SK-N-SH (cell line): ENCODE measurements at regions not wholly inside any gene's neighbourhood (a gene's known extent, or its start where the extent isn't known, plus 50 kb on each side); places are given as distances from the start of the nearest gene placed in this dataset.

ENCODE experiments used
- CTCF ChIA-PET: fragments of 300-600, 350-600 bp; formaldehyde crosslinking; extraction: SDS; loops from one replicate; lab custom pipeline; 2021; lab: Yijun Ruan, JAX
- POLR2A ChIA-PET: fragments of 350-600 bp; sonication (Branson Sonifier 250); formaldehyde crosslinking; extraction: SDS; loops from one replicate; lab custom pipeline; 2020; ENCODE audit warnings: antibody characterized with exemption, inconsistent platforms; lab: Yijun Ruan, JAX
- DNase-seq: peaks from one replicate; pipeline ENCODE4 v3.0.0; 2012
- H2AFZ ChIP-seq: fragments of 200-600 bp; sonication (generic); 2 replicates; pipeline ENCODE4 v1.8.1; 2016; ENCODE audit warnings: antibody characterized with exemption, mild to moderate bottlenecking, low read depth
- H3F3A ChIP-seq: fragments of 200-600 bp; sonication (generic); replicated peaks from 2 replicates; pipeline ENCODE3; 2016; ENCODE audit warnings: antibody characterized with exemption, mild to moderate bottlenecking; ENCODE audit not compliant: insufficient read depth
- H3K27ac ChIP-seq, 2 experiments: fragments of 200-500 bp in 1 of 2; fragments of 200-600 bp in 1 of 2; sonication (Bioruptor generic) in 1 of 2; sonication (generic), shearing (Covaris generic) in 1 of 2; 2 replicates each; pipeline versions ENCODE4 v1.5.1 to v1.6.1; 2014 to 2016; ENCODE audit warnings: low read depth in 2 of 2, inconsistent platforms in 1 of 2, low read length in 1 of 2, mild to moderate bottlenecking in 1 of 2, mixed read lengths in 1 of 2
- H3K27me3 ChIP-seq: fragments of 200-600 bp; sonication (generic), shearing (Covaris generic); 2 replicates; pipeline ENCODE4 v1.6.1; 2016; ENCODE audit warnings: mixed run types; ENCODE audit not compliant: insufficient read depth
- H3K36me3 ChIP-seq, 2 experiments: fragments of 200-500 bp in 1 of 2; fragments of 200-600 bp in 1 of 2; sonication (Bioruptor generic) in 1 of 2; sonication (generic) in 1 of 2; replicated peaks in 1 of 2; 2 replicates each; pipeline versions ENCODE3 to v1.5.1; 2014 to 2016; ENCODE audit warnings: low read length in 1 of 2, mild to moderate bottlenecking in 1 of 2; ENCODE audit not compliant: insufficient read depth in 2 of 2, control insufficient read depth in 1 of 2
- H3K4me1 ChIP-seq, 2 experiments: fragments of 200-500 bp in 1 of 2; fragments of 200-600 bp in 1 of 2; sonication (Bioruptor generic) in 1 of 2; sonication (generic), shearing (Covaris generic) in 1 of 2; 2 replicates each; pipeline versions ENCODE4 v1.5.1 to v1.6.1; 2014 to 2016; ENCODE audit warnings: low read depth in 1 of 2, low read length in 1 of 2, mixed run types in 1 of 2; ENCODE audit not compliant: insufficient read depth in 2 of 2, control insufficient read depth in 1 of 2
- H3K4me2 ChIP-seq: fragments of 200-600 bp; sonication (generic), shearing (Covaris generic); 2 replicates; pipeline ENCODE4 v1.6.1; 2017; ENCODE audit warnings: mixed run types
- H3K4me3 ChIP-seq, 2 experiments: fragments of 200-500 bp in 1 of 2; fragments of 200-600 bp in 1 of 2; sonication (Bioruptor generic) in 1 of 2; sonication (generic), shearing (Covaris generic) in 1 of 2; 2 replicates each; pipeline versions ENCODE4 v1.5.1 to v1.8.1; 2014 to 2016; ENCODE audit warnings: low read depth in 2 of 2, inconsistent platforms in 1 of 2, low read length in 1 of 2, mild to moderate bottlenecking in 1 of 2, mixed read lengths in 1 of 2, moderate library complexity in 1 of 2
- H3K79me2 ChIP-seq: fragments of 200-600 bp; sonication (generic); 2 replicates; pipeline ENCODE4 v1.8.1; 2017; ENCODE audit warnings: mild to moderate bottlenecking; ENCODE audit not compliant: insufficient read depth
- H3K9ac ChIP-seq: fragments of 200-600 bp; sonication (generic); 2 replicates; pipeline ENCODE4 v1.6.1; 2017; ENCODE audit warnings: mixed run types
- H3K9me2 ChIP-seq: fragments of 200-600 bp; sonication (generic); 2 replicates; pipeline ENCODE4 v1.6.1; 2017; ENCODE audit warnings: mixed run types
- H3K9me3 ChIP-seq: fragments of 200-600 bp; sonication (generic); 2 replicates; pipeline ENCODE4 v1.6.1; 2017; ENCODE audit warnings: mixed run types, mild to moderate bottlenecking, moderate library complexity
- H4K20me1 ChIP-seq: fragments of 200-600 bp; sonication (generic); 2 replicates; pipeline ENCODE4 v1.6.1; 2017; ENCODE audit warnings: mild to moderate bottlenecking, mixed run types; ENCODE audit not compliant: insufficient read depth
- CHD2 ChIP-seq: fragments of 150-350 bp; IDR thresholded peaks from 2 replicates; pipeline ENCODE4 v1.6.1; 2018; ENCODE audit warnings: low read length; ENCODE audit not compliant: partially characterized antibody
- ELF1 ChIP-seq: IDR thresholded peaks from 2 replicates; pipeline ENCODE4 v1.4.0; 2012
- EZH2phosphoT487 ChIP-seq: fragments of 200-600 bp; sonication (generic); IDR thresholded peaks from 2 replicates; pipeline ENCODE4 v1.6.1; 2017; ENCODE audit warnings: low read depth, mixed run types, mild to moderate bottlenecking, antibody characterized with exemption, moderate library complexity, borderline replicate concordance
- FOXM1 ChIP-seq: IDR thresholded peaks from 2 replicates; pipeline ENCODE4 v1.4.0; 2012; ENCODE audit warnings: low read depth, mild to moderate bottlenecking
- IRF3 ChIP-seq: fragments of 150-350 bp; IDR thresholded peaks from 2 replicates; pipeline ENCODE4 v1.6.1; 2016; ENCODE audit warnings: mild to moderate bottlenecking, low read depth, low read length
- NRF1 ChIP-seq: IDR thresholded peaks from 2 replicates; pipeline ENCODE4 v1.6.1; 2012; ENCODE audit warnings: low read depth, mild to moderate bottlenecking, low read length
- PBX3 ChIP-seq: IDR thresholded peaks from 2 replicates; pipeline ENCODE4; 2012
- POLR2AphosphoS5 ChIP-seq: IDR thresholded peaks from 2 replicates; pipeline ENCODE4 v1.6.1; 2012; ENCODE audit warnings: low read depth, low read length
- REST ChIP-seq: IDR thresholded peaks from 2 replicates; pipeline ENCODE4 v1.6.1; 2012; ENCODE audit warnings: mild to moderate bottlenecking, low read depth, low read length, moderate library complexity
- RXRA ChIP-seq: IDR thresholded peaks from 2 replicates; pipeline ENCODE4 v1.4.0; 2012; ENCODE audit warnings: low read depth, mild to moderate bottlenecking, borderline replicate concordance
- TCF12 ChIP-seq: IDR thresholded peaks from 2 replicates; pipeline ENCODE4 v1.4.0; 2012
- TEAD4 ChIP-seq: IDR thresholded peaks from 2 replicates; pipeline ENCODE4 v1.4.0; 2012; ENCODE audit warnings: mild to moderate bottlenecking, borderline replicate concordance; ENCODE audit not compliant: insufficient read depth
- YY1 ChIP-seq: IDR thresholded peaks from 2 replicates; pipeline ENCODE4 v1.4.0; 2012; ENCODE audit warnings: low read depth, mild to moderate bottlenecking
- WGBS: methylation state at CpG from one replicate; pipeline ENCODE4 v1.1.6; 2017; ENCODE audit warnings: low lambda C conversion rate; 5-methylcytosine and 5-hydroxymethylcytosine counted together
- TF ChIP-seq, protein P1 (sequence below): IDR thresholded peaks from 2 replicates; pipeline ENCODE4 v1.4.0; 2012; ENCODE audit warnings: low read depth

DNA sequence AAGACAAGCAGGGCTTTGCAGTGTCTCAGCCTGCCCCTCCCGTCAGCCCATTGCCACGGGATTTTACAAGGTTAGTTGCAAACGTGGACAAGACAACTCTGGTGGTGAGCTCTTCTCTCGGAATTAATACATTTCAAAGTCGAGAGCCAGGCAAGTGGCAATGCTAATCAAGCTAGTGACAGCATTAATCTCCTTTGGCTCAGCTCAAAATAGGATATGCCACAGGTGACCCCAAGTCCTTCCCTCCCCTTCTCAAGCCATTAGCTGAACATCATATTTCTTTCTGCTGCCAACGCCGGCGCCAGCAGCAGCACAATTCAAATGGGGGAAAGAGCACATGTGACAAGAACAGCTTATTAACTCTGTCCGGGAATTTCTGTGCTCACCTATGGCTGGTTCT is 190.1 kb downstream of the ATPSCKMT start:
- H3K36me3 ChIP-seq: no peaks in the 10 kb centered on the region
- H3K79me2 ChIP-seq: no peaks in the 10 kb centered on the region
- no peaks in the 10 kb centered on the region; the same call in 1 of the 2 replicates for H3K27me3 ChIP-seq
- no peaks in the 10 kb centered on the region for H3K9me2 ChIP-seq
- H3K9me3 ChIP-seq: no peaks in the 10 kb centered on the region
- no peak overlapping the region for H3K9ac ChIP-seq
- no peak overlapping the region for H3K27ac ChIP-seq
- 24% methylated on average over 8 of the region's 9 CpGs for WGBS
- H3K4me1 ChIP-seq: no peaks in the 10 kb centered on the region; a peak in 1 of 4 replicates
- H3K4me3 ChIP-seq: no peak overlapping the region
- no peak overlapping the region for H3K4me2 ChIP-seq
- no peaks in the 10 kb centered on the region for H4K20me1 ChIP-seq
- no peak for TF ChIP-seq PBX3
- TF ChIP-seq TCF12: no peak
- TF ChIP-seq ELF1: no peak
- no peak for TF ChIP-seq TEAD4
- ChIA-PET POLR2A (no interaction called here), CTCF (interaction anchor here (1.0 kb wide), 1 partner anchor 15 kb away, joined by 4 read pairs; no protein-coding TSS in a partner anchor)
- DNase-seq: no peak
- no peak overlapping the region for H2AFZ ChIP-seq
- H3F3A ChIP-seq: no peaks in the 10 kb centered on the region

GRCh38 chr5:10057356-10057755 is 192.3 kb downstream of the ATPSCKMT start:
- no peaks in the 10 kb centered on the region for H4K20me1 ChIP-seq
- no peaks in the 10 kb centered on the region; the same call in 1 of the 2 replicates for H3K27me3 ChIP-seq
- no peak overlapping the region for H3K4me2 ChIP-seq
- H3K9me3 ChIP-seq: no peaks in the 10 kb centered on the region
- no peak for TF ChIP-seq TEAD4
- no peak for TF ChIP-seq RXRA
- TF ChIP-seq REST: no peak
- TF ChIP-seq, protein P1, sequence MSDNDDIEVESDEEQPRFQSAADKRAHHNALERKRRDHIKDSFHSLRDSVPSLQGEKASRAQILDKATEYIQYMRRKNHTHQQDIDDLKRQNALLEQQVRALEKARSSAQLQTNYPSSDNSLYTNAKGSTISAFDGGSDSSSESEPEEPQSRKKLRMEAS: no peak
- TF ChIP-seq CHD2: no peak
- TF ChIP-seq IRF3: no peak
- no peak for TF ChIP-seq POLR2AphosphoS5
- no peak for TF ChIP-seq EZH2phosphoT487
- no peak for TF ChIP-seq NRF1
- TF ChIP-seq YY1: no peak
- no peak for TF ChIP-seq FOXM1
- H3F3A ChIP-seq: no peaks in the 10 kb centered on the region
- ChIA-PET CTCF (no interaction called here), POLR2A (no interaction called here)
- H3K4me1 ChIP-seq: no peaks in the 10 kb centered on the region
- WGBS: 30% methylated on average over 7 of the region's 7 CpGs
- no peaks in the 10 kb centered on the region for H3K79me2 ChIP-seq
- no peak overlapping the region for H3K4me3 ChIP-seq
- no peak overlapping the region for H3K27ac ChIP-seq
- no peak overlapping the region for H3K9ac ChIP-seq
- H3K9me2 ChIP-seq: no peaks in the 10 kb centered on the region
- H3K36me3 ChIP-seq: no peaks in the 10 kb centered on the region
- no peak for DNase-seq
- no peak overlapping the region for H2AFZ ChIP-seq
